HG02798 (cell line): ENCODE measurements at regions not wholly inside any gene's neighbourhood (a gene's known extent, or its start where the extent isn't known, plus 50 kb on each side); places are given as distances from the start of the nearest gene placed in this dataset.

Experiments used
- ATAC-seq: cut with Tn5 transposase; IDR thresholded peaks from one replicate; pipeline ENCODE4 v1.9.1; 2021; ENCODE audit warnings: mild to moderate bottlenecking; ENCODE audit not compliant: unreplicated experiment, poor library complexity

- ATAC-seq = no peak
Observed at GRCh38 chr14:98243332-98243731, 1028.7 kb downstream of the BCL11B start.

GRCh38 chr14:98244162-98244948, 1027.6 kb downstream of the BCL11B start:
- ATAC-seq = no peak

DNA sequence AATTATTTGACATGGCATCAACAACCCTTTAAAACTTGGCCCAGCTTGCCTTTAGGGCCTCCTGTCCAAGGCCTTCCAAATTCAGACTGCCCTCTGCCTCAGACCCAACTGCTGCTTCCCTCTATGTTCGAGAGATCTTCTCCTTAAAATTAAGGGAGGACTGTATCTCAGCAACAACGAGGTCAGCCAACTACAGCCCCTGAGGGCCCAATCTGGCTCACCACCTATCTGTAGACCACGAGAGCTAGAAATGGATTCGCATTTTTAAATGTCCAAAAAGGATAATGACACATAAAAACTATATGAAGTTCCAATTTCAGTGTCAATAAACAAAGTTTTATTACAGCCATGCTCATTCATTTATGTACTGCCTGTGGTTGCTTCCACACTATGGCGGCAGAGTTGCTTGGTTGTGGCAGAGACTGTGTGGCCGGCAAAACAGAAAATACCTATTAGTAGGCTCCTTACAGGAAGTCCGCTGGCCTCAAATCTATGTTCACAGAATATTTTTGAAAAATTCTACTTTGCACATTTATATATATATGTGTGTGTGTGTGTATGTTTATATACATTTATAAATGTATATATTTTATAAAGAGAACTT, 1026.9 kb downstream of the BCL11B start:
- ATAC-seq = no peak

GRCh38 chr14:98249057-98249456, 1022.9 kb downstream of the BCL11B start:
- ATAC-seq = no peak

GRCh38 chr14:98249476-98249875, 1022.5 kb downstream of the BCL11B start:
- no peak for ATAC-seq

- no peak for ATAC-seq
Observed at GRCh38 chr14:98252820-98253219, 1019.2 kb downstream of the BCL11B start.

GRCh38 chr14:98259881-98260280, 1012.1 kb downstream of the BCL11B start:
- no peak for ATAC-seq

- ATAC-seq = no peak
Observed at GRCh38 chr14:98262566-98262965, 1009.4 kb downstream of the BCL11B start.

GRCh38 chr14:98269533-98269932, 1002.5 kb downstream of the BCL11B start:
- no peak for ATAC-seq

GRCh38 chr14:98270201-98270600, 1001.8 kb downstream of the BCL11B start:
- ATAC-seq = no peak

- ATAC-seq = no peak
Observed at GRCh38 chr14:98274596-98274995, 997.4 kb downstream of the BCL11B start.

DNA sequence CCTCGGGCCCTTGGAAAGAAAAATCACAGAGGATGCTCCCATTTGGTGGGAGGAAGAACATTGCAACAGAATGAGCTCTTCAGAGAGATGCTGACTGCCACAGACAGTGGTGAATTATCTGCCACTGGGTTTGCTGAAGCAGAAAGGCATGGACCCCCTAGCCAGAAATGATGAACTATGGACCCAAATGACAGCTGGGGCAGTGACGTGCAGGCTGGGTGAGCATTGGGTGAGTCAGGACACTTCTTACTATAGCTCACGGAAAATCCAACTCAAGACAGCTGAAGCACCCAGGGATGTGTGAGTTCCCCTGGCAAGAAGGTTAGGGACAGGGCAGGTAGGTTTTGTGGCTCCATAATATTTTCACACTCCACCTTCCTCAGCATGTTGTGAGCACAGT, 993.2 kb downstream of the BCL11B start:
- ATAC-seq = no peak

GRCh38 chr14:98280436-98280835, 991.6 kb downstream of the BCL11B start:
- ATAC-seq = no peak

GRCh38 chr14:98288825-98289224, 983.2 kb downstream of the BCL11B start:
- ATAC-seq = no peak

DNA sequence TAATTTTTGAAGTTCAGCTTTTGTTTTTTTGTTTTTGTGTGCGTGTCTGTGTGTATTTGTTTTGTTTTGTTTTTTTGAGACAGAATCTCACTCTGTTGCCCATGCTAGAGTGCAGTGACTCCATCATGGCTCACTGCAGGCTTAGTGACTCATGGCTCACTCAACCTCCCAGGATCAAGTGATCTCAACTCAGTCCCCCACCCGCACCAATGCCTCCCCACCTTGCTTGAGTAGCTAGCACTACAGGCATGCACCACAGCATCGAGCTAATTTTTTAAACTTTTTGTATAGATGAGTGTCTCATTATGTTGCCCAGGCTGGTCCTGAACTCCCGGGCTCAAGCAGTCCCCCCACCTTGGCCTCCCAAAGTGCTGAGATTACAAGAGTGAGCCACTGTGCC, 981.4 kb downstream of the BCL11B start:
- no peak for ATAC-seq

DNA sequence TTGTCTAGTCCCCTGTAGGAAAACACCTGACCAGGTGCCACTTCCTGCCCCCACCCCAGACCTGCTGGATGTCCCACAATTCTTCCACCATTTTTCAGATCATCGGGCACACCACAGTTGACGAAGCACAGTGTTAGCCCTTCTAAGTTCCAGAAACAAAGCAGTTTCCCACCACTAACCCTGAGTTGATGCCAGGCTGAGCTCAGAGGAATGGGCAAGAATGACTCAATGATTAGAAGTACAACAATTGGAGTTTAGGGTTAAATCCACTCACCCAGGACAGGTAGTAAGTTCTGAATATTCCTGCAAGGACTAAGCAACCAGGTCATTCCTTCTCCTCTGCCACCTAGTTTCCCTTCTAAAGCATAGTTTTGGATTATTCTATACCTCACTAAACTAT, 979.8 kb downstream of the BCL11B start:
- no peak for ATAC-seq

- ATAC-seq = no peak
Observed at GRCh38 chr14:98293576-98293975, 978.4 kb downstream of the BCL11B start.

GRCh38 chr14:98296895-98297294, 975.1 kb downstream of the BCL11B start:
- no peak for ATAC-seq

- ATAC-seq = no peak
Observed at GRCh38 chr14:98297567-98297966, 974.4 kb downstream of the BCL11B start.

DNA sequence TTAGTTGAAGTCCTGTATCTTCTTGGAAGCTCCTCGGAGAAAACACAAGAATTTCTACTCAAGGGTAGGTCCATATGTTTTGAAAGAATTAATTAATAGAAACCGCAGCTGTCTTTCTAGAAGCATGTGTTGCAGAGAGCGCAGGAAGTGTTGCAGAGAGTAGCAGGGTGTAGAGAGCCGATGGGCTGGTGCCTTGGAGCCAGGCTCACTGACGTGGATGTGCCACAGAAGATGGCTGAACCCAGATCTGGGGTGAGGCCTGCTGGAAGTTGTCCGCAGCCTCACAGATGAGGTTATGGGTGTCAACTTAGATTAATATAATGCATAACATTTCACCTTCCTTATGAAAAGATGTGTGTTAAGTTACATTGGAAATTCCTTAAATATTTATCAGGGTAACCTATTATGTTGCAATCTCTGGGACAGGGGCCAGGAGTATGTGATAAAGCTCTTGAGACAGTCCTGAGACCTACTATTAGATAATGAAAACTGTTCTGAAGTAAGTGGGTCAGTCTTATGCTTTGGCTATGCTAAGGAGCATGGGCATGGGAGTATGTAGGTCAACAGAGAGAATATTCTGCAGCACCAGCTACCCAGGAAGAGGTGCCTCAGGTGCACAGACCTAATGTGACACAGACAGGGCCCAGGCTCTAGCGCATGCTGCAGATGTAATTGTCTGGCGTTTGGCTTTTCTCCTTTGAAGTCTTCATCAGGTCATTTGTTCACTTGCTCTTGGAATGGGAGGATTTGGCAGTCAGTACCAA, 973.3 kb downstream of the BCL11B start:
- ATAC-seq = no peak

DNA sequence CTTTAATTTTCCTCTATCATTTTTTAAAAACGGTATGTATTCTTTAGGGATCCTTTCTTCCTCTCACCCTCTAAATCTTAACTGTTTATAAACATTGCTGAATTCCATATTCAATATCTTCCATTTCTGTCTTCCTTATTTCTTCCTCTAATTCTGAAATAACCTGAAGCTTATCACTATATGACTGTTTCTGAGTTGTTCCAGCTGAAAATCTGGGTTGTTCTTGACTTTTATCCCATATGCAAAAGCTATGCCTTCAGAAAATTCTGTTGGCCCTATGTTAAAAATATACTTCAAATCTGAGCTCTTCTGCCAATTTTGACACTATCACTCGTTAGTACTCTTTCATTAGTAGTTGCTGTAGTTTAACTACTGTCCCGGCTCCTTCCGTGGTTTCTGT, 970.3 kb downstream of the BCL11B start:
- ATAC-seq = no peak
